SKM-1 (cell line): ENCODE measurements at regions not wholly inside any gene's neighbourhood (a gene's known extent, or its start where the extent isn't known, plus 50 kb on each side); places are given as distances from the start of the nearest gene placed in this dataset.

ENCODE experiments used
- DNase-seq: peaks from one replicate; lab custom pipeline; 2025; ENCODE audit not compliant: unreplicated experiment; lab: John Stamatoyannopoulos, UW

- DNase-seq: no peak
These were observed 137.8 kb downstream of the ENGASE start for GRCh38 chr17:79212149-79213087.

GRCh38 chr17:79211061-79211770 is 136.6 kb downstream of the ENGASE start:
- no peak for DNase-seq

DNA sequence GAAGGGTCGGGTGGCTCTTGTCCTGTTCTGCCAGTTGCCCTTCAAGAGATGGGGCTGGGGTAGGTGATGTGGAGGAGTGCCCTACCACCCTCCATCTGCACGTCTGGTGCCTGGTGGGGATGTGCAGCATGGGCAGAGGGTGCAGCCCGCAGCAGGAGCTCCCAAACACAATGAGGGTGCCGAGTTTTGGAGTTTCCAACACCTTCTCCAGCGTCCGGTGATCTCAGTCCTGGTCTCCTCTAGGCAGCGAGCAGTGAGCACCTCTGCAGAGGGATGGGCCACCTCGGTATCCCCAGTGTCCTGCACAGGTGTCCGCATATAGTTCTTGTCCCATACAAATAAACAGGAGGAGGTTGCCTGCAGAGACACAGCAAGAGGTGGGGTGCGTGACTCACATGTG is 136.0 kb downstream of the ENGASE start:
- no peak for DNase-seq

- no peak for DNase-seq
These were observed 133.3 kb downstream of the ENGASE start for GRCh38 chr17:79207960-79208359.

DNA sequence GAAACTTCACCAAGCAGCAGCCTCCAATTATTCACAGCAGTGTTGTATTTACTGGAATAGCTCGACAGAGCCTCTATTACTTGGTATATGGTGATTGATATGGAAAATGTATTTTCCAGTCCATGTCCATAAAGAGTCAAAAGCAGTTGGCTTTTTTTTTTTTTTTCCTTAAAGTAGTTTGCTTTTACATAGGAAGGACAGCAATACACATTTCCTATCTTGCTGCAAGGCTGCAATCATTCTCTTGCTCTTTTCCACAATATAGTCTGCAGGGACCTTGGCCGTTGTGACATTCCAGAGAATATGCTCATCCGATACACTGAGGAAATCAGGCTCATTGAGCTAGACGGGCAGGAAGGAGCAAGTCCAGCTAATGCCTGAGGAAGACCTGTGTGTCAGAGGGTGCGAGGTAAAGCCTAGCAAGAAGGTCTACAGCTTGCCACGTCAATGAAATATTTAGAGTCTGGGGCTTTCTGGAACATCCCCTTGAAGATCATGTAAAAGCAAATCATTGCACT is 131.1 kb downstream of the ENGASE start:
- DNase-seq: no peak

DNA sequence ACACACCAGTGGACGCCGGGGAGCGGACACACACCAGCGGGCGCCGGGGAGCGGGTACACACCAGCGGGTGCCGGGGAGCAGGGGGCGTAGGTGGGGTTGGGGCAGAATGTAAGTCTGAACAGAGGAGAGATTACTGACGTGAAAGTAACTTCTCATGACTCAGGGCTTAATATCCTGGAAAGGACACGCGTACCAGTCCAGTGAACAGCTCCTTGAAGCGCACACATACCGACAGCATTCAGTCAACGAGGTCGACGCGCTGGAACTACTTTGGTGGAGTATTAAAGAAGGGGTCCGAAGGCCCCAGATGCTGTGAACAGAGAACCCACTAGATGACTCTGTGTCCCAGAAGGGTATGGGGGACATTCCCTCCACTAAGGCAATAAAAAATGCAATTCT is 129.6 kb downstream of the ENGASE start:
- DNase-seq: no peak

DNA sequence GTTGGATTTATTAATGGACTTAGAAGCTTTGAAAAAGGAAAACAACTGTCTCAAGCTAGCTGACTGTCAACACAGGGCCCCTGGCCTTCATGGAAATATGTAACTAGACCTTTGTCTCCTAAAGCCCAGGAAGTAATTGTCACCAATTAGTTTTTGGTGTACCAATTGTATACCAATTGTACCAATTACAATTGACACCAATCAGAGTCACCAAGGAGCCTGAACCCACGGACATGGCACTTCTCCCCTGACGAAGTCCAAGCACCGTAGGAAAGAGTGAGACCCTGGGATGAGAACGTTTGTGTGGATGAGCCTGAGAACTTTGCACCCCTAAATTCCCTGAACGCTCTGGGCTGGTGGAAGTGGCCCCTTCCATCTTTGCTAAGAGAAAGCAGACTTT is 129.0 kb downstream of the ENGASE start:
- no peak for DNase-seq

DNA sequence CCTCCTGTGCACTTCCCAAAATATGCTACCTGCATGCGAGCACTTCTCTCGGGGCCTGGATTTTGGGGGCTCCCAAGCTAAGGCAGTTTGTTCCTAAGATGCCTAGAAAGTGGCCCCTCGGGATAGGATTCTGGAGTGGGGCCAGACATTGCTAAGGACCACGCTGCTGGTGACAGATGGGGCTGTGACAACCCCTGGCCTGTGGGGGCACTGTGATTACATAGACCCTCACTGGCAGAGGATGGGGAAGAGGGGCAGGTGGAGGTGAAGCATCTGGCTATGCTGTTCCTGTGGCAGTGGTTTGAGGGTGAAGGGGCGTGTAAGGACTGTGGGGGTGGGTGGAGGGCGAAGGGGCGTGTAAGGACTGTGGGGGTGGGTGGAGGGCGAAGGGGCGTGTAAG is 128.4 kb downstream of the ENGASE start:
- DNase-seq: no peak

DNA sequence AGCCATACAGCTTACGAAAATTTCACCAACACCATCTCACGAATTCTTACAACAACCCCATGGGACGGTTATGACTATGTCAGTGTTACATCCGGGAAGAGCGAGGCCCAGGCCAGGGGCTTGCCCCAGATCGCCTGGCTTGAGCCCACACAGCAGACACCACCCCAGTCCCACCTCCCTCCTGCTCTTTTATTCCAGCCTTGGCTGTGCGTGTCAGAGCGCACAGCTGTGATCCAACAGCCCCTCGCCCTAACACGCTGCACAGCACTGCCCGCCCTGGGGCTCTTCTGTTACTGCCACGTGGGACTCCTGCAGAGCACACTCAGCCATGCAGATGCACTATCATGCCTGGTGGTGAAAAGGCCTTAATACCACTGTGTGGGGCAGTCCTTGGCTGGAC is 127.9 kb downstream of the ENGASE start:
- DNase-seq: no peak

DNA sequence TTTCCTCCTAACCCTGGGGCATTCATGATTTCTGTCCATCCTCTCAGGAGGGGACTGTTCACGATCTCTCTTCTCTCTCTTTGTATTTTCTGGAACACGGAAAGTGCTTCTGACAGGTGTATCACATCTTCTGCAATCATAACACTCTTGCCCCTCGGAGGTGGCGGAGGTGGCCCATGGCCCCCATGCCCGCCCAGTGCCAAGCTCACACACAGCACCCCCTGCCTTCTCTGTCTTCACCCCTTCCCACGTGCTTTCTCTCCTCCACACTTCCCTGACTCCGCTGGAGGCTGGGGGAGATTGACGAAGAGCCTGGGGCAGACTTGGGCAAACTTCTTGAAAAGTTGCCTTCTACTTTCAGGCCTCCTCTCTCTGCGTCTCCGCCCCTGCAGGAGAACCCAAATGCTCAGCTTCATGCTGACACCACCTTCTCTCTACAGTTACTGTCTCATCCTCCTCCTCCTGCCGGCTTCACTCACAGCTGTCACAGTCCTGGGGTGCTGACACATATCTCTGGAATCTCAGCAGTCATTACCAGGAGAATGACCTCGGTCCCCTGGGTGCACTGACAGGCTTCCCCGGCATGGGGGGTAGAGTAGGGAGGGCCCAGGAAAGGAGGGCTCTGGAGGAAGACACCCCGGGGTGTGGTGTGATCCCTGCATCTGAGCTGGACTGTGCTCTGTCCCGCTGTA is 127.1 kb downstream of the ENGASE start:
- DNase-seq: no peak

GRCh38 chr17:79201119-79201518 is 126.5 kb downstream of the ENGASE start:
- no peak for DNase-seq

GRCh38 chr17:79196913-79197312 is 122.3 kb downstream of the ENGASE start:
- DNase-seq: no peak

GRCh38 chr17:79192503-79193351 is 118.1 kb downstream of the ENGASE start:
- no peak for DNase-seq

DNA sequence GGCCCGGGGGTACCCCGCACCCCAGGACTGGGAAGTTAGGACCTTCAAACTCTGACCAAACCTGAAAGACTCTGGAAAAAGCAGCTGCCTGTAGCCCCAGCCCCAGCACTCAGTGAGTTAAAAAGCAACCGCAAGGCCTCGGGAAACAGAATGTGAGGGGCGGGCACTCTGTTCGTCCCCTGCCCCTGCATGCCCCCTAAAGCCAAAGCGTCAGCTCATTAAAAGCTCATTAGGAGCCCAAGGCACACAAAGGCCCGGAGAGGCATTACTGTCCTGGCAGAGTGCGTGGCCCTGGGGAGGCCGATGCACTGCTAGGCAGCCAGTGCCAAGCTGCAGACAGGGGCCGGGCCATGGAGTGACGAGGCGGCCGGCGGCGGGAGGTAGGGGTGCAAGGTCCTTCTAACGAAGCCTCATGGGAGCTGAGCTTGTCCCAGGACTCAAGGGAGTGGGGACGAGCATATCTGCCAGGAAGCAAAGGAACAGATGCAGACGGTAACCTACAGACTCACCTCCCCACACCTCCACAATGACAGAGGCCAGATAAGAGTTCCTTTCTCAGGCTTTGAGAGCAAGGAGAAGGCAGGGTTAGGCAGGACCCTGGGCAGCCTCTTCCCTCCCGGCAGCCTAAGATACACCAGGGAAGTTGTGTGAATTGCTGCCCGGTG is 116.8 kb downstream of the ENGASE start:
- no peak for DNase-seq

DNA sequence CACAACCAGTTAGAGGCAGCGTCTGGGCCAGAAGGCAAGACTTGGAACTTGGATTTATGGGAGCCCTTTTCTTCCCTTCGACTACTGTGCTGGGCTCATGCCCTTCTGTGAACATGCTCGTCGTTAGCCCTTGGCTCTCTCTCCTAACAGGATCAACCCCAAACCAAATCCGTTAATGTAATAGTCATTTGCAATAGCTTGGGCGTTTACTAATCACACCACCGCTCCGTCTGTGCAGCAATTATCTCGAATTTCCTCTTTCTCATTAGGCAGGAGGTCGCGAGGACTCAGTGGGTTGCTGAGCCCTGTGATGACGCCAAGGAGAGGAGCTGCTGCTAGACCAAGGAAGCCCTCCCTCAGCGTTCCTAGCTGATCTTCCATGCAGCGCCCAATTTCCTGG is 114.7 kb downstream of the ENGASE start:
- no peak for DNase-seq

- DNase-seq: no peak
These were observed 114.1 kb downstream of the ENGASE start for GRCh38 chr17:79188685-79189084.

- no peak for DNase-seq
These were observed 113.4 kb downstream of the ENGASE start for GRCh38 chr17:79188048-79188447.

GRCh38 chr17:79187186-79187585 is 112.6 kb downstream of the ENGASE start:
- DNase-seq: no peak

- no peak for DNase-seq
These were observed 111.8 kb downstream of the ENGASE start for GRCh38 chr17:79186406-79186805.

DNA sequence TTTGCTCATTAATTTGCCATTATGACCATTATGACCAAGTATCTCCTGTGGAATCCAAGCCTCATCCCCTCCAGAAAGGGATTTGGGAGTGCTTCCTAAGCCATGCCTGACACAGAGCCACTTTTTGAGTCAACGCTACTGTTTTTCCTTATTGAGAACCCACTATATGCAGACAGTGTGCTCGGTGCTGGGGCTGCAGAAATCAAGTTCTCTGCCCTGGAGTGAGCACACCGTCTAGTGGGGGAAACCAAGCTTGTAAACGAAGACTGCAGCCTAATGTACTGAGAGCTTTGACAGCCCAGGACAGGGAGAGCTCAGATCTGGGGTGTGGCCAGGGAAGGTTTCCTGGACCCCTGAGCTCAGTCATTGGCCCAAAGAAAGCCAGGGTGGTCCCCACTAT is 111.0 kb downstream of the ENGASE start:
- no peak for DNase-seq
